T-cell (primary cell): ENCODE measurements at regions not wholly inside any gene's neighbourhood (a gene's known extent, or its start where the extent isn't known, plus 50 kb on each side); places are given as distances from the start of the nearest gene placed in this dataset.
"Not testable (repeated sequence)": the region's sequence is repeated elsewhere in the genome, so short reads cannot be mapped to it uniquely, and the experiment has no call there.

ENCODE experiments used
- ATAC-seq, 4 experiments: fragments of 200-7000 bp in 3 of 4; fragments of 150-1000 bp in 1 of 4; cut with Tn5 transposase; replicated peaks in 1 of 4; 1 replicate in 3 of 4; 2 replicates in 1 of 4; pipeline ENCODE4 v1.10.0; 2021; ENCODE audit warnings: moderate library complexity in 3 of 4, mild to moderate bottlenecking in 2 of 4, moderate number of reproducible peaks in 1 of 4
- CTCF ChIA-PET, 2 donors: fragments of 300-600 bp; sonication (Branson Sonifier 250); formaldehyde crosslinking; loops; one replicate each; lab custom pipeline; 2022; ENCODE audit warnings: antibody characterized with exemption in 2 of 2; lab: Charles Lee
- POLR2A ChIA-PET, 2 donors: fragments of 300-600 bp; sonication (Branson Sonifier 250); formaldehyde crosslinking; loops; one replicate each; lab custom pipeline; 2022; ENCODE audit warnings: antibody characterized with exemption in 2 of 2; lab: Charles Lee
- DNase-seq, 35 experiments: peaks; one replicate each; pipeline versions ENCODE4 v3.0.0 to v3.0.0-alpha.2; 2013 to 2023
- H3K27ac ChIP-seq: one replicate; pipeline ENCODE4 v1.5.1; 2013; ENCODE audit warnings: low read length
- H3K27me3 ChIP-seq, 2 experiments: replicated peaks in 1 of 2; 1 replicate in 1 of 2; 2 replicates in 1 of 2; pipeline versions ENCODE4 v1.6.1 to v1.7.0; 2013; ENCODE audit warnings: low read length in 1 of 2, mixed read lengths in 1 of 2; ENCODE audit not compliant: control insufficient read depth in 2 of 2, insufficient read depth in 2 of 2; ENCODE audit errors: extremely low read depth in 1 of 2
- H3K36me3 ChIP-seq, 2 donors: 1 replicate in 1 of 2; 2 replicates in 1 of 2; pipeline versions ENCODE4 v1.6.1 to v1.7.0; 2013; ENCODE audit warnings: low read length in 1 of 2; ENCODE audit not compliant: control insufficient read depth in 2 of 2, insufficient read depth in 1 of 2; ENCODE audit errors: extremely low read depth in 1 of 2
- H3K4me1 ChIP-seq, 2 experiments: 1 replicate in 1 of 2; 2 replicates in 1 of 2; pipeline versions ENCODE4 v1.6.1 to v1.7.0; 2013; ENCODE audit warnings: low read length in 2 of 2, mixed read lengths in 1 of 2; ENCODE audit not compliant: insufficient read depth in 2 of 2, control insufficient read depth in 1 of 2; ENCODE audit errors: extremely low read depth in 1 of 2
- H3K4me3 ChIP-seq, 2 donors: 1 replicate in 1 of 2; 2 replicates in 1 of 2; pipeline versions ENCODE4 v1.5.1 to v1.7.0; 2013; ENCODE audit warnings: mild to moderate bottlenecking in 2 of 2, low read length in 1 of 2, moderate library complexity in 1 of 2; ENCODE audit not compliant: control insufficient read depth in 1 of 2; ENCODE audit errors: extremely low read depth in 1 of 2
- H3K9me3 ChIP-seq: 2 replicates; pipeline ENCODE4 v1.7.0; 2013
- H3K27ac Mint-ChIP-seq, 2 donors: one replicate each; pipeline ENCODE4 v1.8.0; 2020 to 2021; ENCODE audit warnings: mild to moderate bottlenecking in 2 of 2, mixed read lengths in 2 of 2
- H3K27me3 Mint-ChIP-seq, 2 donors: one replicate each; pipeline ENCODE4 v1.8.0; 2021 to 2022; ENCODE audit warnings: mixed read lengths in 2 of 2
- H3K36me3 Mint-ChIP-seq: one replicate; pipeline ENCODE4 v1.8.0; 2021; ENCODE audit warnings: mixed read lengths
- H3K4me1 Mint-ChIP-seq, 3 donors: one replicate each; pipeline ENCODE4 v1.8.0; 2020 to 2022; ENCODE audit warnings: mixed read lengths in 3 of 3, mild to moderate bottlenecking in 1 of 3
- H3K4me3 Mint-ChIP-seq, 3 donors: one replicate each; pipeline ENCODE4 v1.8.0; 2020 to 2022; ENCODE audit warnings: mild to moderate bottlenecking in 3 of 3, mixed read lengths in 3 of 3, moderate library complexity in 3 of 3
- H3K9me3 Mint-ChIP-seq, 3 donors: one replicate each; pipeline ENCODE4 v1.8.0; 2020 to 2022; ENCODE audit warnings: mixed read lengths in 3 of 3
- WGBS: methylation state at CpG from one replicate; pipeline ENCODE4 v1.1.5; 2013; ENCODE audit warnings: missing lambda C conversion rate; ENCODE audit not compliant: insufficient coverage; 5-methylcytosine and 5-hydroxymethylcytosine counted together

DNA sequence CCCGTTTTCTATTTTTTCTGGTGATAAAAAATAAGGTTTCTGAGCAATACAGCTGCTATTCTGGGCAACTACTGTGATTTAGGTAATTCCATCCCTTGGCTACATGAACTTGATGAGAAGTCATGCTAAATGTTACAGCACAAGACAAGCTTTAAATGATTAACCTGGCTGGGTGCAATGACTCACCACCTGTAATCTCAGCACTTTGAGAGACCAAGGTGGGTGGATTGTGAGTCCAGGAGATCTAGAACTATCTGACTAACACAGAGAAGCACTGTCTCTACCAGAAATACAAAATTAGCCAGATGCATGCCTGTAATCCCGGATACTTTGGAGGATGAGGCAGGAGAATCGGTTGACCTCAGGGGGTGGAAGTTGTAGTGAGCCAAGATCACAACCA lies 92.8 kb downstream of the CDY2B start:
- H3K4me3 ChIP-seq, H3K4me1 Mint-ChIP-seq, H3K27ac Mint-ChIP-seq, DNase-seq, POLR2A ChIA-PET, H3K27me3 ChIP-seq, H3K9me3 ChIP-seq, H3K9me3 Mint-ChIP-seq, CTCF ChIA-PET, H3K27ac ChIP-seq, H3K36me3 Mint-ChIP-seq, H3K36me3 ChIP-seq, H3K27me3 Mint-ChIP-seq, H3K4me3 Mint-ChIP-seq, H3K4me1 ChIP-seq, ATAC-seq: not testable (repeated sequence)
- no CpG with 5 or more reads among the region's 3 CpGs for WGBS

DNA sequence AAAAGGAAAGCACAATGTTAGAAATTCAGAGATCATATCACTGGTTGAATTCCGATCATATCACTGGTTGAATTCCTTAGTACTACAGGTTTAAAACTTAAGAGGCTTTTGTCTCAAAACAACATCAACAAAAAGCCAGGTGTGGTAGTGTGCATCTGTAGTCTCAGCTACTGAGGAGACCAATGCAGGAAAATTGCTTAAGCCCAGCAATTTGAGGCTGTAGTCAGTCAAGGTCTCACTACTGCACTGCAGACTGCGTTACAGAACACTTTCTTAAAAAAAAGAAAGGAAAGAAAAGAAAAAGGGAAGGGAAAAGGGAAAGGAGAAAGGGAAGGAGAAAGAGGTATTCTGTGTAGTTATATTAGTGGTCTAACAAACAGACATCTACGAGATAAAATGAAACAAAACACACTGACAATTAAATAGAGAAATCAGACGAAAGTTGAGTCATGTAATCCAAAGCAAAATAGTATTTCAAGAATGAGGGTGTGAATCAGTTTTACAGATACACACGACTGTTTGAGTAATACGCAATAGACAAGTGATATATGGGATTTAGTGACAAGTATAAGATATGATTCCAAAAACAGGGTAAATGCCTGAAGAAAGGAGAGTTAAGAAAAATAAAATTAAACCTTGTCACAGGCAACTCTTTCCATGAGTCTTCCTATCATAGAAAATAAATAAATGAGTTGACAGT lies 113.9 kb downstream of the CDY2B start:
- H3K27me3 ChIP-seq, H3K9me3 ChIP-seq, H3K36me3 ChIP-seq, H3K4me1 ChIP-seq, POLR2A ChIA-PET, H3K4me1 Mint-ChIP-seq, H3K27me3 Mint-ChIP-seq, H3K27ac Mint-ChIP-seq, H3K9me3 Mint-ChIP-seq, H3K4me3 Mint-ChIP-seq, DNase-seq, ATAC-seq, H3K27ac ChIP-seq, H3K36me3 Mint-ChIP-seq, CTCF ChIA-PET, H3K4me3 ChIP-seq: not testable (repeated sequence)
- WGBS, result no CpG with 5 or more reads among the region's 6 CpGs

DNA sequence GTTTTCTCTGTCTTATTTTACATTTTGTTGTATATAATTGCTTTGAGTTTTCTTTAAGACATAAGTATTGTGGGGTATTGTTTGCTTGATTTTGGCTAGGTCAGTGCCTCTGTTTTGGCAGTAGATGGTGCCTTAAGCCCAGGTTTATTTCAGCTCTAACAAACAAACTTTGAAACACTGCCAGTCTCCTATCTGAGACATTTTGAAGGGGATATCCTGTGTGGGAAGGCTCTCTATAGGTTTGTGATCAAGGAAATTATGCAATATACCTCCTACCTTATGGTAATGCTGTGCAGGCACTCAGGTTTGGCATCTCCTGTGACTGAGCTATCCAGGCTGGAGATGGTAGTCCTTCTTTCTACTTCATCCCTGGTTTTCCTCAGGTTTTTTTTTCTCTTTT lies 120.8 kb downstream of the CDY2B start:
- H3K4me3 ChIP-seq, H3K36me3 Mint-ChIP-seq, H3K4me3 Mint-ChIP-seq, CTCF ChIA-PET, H3K27me3 Mint-ChIP-seq, H3K27ac Mint-ChIP-seq, H3K36me3 ChIP-seq, H3K9me3 Mint-ChIP-seq, POLR2A ChIA-PET, H3K4me1 Mint-ChIP-seq, H3K4me1 ChIP-seq, DNase-seq, H3K9me3 ChIP-seq, H3K27ac ChIP-seq, ATAC-seq, H3K27me3 ChIP-seq: not testable (repeated sequence)

DNA sequence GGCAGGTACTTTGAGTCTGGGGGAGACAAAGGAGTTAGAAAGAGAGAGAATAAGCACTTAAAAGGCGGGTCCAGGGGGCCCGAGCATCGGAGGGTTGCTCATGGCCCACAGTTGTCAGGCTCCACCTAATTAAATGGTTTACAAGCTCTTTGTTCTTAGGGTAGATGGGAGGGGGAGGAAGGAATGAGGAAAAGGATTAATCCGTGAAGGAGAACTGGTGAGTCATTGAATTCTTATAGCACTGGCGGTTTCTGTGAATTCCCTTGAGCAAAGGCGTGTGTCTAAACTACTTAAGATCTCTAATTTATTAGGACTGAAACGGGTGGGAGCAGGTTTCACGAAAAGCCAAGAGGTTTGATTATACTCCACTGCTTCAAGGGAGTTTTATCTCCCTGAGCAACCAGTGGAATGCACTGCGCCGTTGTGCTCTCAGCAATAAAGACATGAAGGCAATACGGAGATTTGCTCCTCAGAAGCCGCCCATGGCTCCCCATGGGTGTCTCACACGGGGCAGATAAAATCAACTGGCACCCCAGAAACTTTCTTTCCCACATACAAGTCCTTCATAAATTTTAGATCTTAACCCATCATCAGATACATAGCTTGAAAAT lies 127.0 kb downstream of the CDY2B start:
- H3K27ac Mint-ChIP-seq, H3K4me3 Mint-ChIP-seq, CTCF ChIA-PET, H3K4me1 ChIP-seq, H3K9me3 ChIP-seq, H3K36me3 ChIP-seq, POLR2A ChIA-PET, H3K27ac ChIP-seq, H3K27me3 Mint-ChIP-seq, H3K27me3 ChIP-seq, H3K4me3 ChIP-seq, ATAC-seq, DNase-seq, H3K36me3 Mint-ChIP-seq, H3K9me3 Mint-ChIP-seq, H3K4me1 Mint-ChIP-seq: not testable (repeated sequence)
- WGBS, result no CpG with 5 or more reads among the region's 13 CpGs

DNA sequence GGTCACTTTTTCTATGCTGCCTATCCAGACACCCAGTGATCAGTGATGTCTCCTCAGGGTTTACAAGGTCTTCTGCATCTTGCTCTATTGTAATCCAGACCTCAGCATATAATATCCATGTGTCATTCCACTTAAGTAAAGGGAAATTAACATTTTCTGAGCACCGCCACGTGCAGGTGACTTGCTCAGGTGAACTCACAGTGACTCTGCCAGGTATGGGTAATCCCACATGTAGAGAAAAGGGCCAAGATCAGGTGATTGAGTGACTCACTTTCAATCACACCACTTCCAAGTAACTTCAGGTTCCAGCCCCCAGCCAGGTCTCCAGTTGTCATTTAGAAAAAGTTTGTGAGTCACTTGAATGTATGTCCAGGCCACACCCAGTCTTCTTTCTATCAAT lies 140.2 kb downstream of the CDY2B start:
- ATAC-seq, H3K36me3 ChIP-seq, H3K4me1 Mint-ChIP-seq, CTCF ChIA-PET, H3K36me3 Mint-ChIP-seq, H3K9me3 ChIP-seq, H3K4me3 ChIP-seq, H3K27ac ChIP-seq, H3K27me3 Mint-ChIP-seq, POLR2A ChIA-PET, H3K27me3 ChIP-seq, DNase-seq, H3K4me3 Mint-ChIP-seq, H3K27ac Mint-ChIP-seq, H3K9me3 Mint-ChIP-seq, H3K4me1 ChIP-seq: not testable (repeated sequence)
- WGBS, result no CpG with 5 or more reads among the region's 2 CpGs

DNA sequence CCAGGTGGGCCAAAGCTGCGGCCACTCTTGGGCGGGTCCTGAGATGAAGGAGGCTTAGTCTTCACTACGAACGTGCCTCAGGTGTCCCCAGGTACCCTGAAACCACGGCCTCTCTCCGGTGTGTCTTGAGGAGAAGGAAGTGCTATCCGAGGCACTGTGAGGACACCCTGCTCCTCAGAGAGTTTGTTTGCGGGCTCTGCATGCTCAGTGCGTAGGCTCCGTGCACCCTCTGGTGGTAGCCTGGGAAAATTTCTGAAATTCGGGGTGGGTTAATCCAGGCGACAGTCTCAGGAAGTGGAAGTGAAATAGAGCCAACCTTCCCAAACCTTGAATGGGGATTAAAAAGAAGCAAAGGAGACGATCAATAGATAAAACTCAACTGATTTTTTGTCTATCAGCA lies 150.5 kb downstream of the CDY2B start:
- DNase-seq, H3K36me3 ChIP-seq, H3K27ac Mint-ChIP-seq, POLR2A ChIA-PET, H3K27me3 ChIP-seq, ATAC-seq, H3K9me3 ChIP-seq, CTCF ChIA-PET, H3K4me1 Mint-ChIP-seq, H3K4me1 ChIP-seq, H3K27ac ChIP-seq, H3K4me3 ChIP-seq, H3K36me3 Mint-ChIP-seq, H3K4me3 Mint-ChIP-seq, H3K27me3 Mint-ChIP-seq, H3K9me3 Mint-ChIP-seq: not testable (repeated sequence)
- no CpG with 5 or more reads among the region's 13 CpGs for WGBS
